ENCODE measurements at regions not wholly inside any gene's neighbourhood (a gene's known extent, or its start where the extent isn't known, plus 50 kb on each side); places are given as distances from the start of the nearest gene placed in this dataset.

DNA sequence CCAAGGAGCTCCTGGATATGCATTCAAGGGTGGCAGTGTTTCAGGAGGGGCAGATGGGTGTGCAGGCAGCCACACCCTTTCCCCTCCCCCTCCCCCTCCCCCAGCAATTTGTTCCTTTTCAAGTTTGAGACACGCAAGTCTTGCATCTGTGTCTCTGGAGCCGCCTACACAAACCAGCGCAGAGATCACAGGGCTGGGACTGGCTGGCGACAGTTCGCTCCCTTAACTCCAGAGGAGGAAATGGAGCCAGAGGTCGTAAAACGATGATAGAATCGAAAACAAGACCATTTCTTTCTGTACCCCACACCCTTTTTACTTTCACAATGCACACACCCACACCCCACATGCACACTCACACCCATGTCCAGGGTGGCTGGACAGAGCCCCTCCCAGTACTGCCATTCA lies 163.1 kb downstream of the LY86 start:
- Histone ChIP-seq H2BK12ac (ENCODE audit: insufficient read length, low read depth, low read length) (no peak overlapping the region), H3K27me3 (ENCODE audit: insufficient read depth, low read length) (no peaks in the 10 kb centered on the region), H3K79me1 (ENCODE audit: insufficient read depth, low read depth, low read length, poor library complexity, severe bottlenecking) (no peaks in the 10 kb centered on the region), H3K23ac (ENCODE audit: insufficient read length, low read depth, low read length) (no peak overlapping the region), H4K5ac (ENCODE audit: insufficient read length, low read depth, low read length) (no peak overlapping the region), H2BK5ac (ENCODE audit: insufficient read length, low read length) (no peak overlapping the region), H3K56ac (ENCODE audit: insufficient read length, low read depth, low read length) (no peak overlapping the region), H3K79me2 (ENCODE audit: insufficient read depth, low read length) (no peaks in the 10 kb centered on the region), H2BK15ac (ENCODE audit: low read depth, low read length) (no peak overlapping the region), H4K20me1 (ENCODE audit: control insufficient read depth, insufficient read depth, insufficient read length) (no peaks in the 10 kb centered on the region), H4K8ac (replicated peaks; ENCODE audit: insufficient read length, low read depth, low read length) (no peak overlapping the region), H2AFZ (ENCODE audit: low read length) (no peak overlapping the region), H4K91ac (ENCODE audit: insufficient read length, low read depth, low read length) (no peak overlapping the region), H2BK20ac (ENCODE audit: low read depth, low read length, poor library complexity, severe bottlenecking) (no peak overlapping the region), H3K4me2 (ENCODE audit: insufficient read depth, insufficient read length, low read length) (no peak overlapping the region), H3T11ph (ENCODE audit: low read length) (no peak overlapping the region), H3K9me3 (ENCODE audit: control insufficient read depth, low read depth, low read length) (no peaks in the 10 kb centered on the region), H3K18ac (ENCODE audit: insufficient read length, low read depth, low read length) (no peak overlapping the region), H3K14ac (ENCODE audit: insufficient read depth, low read length) (no peak overlapping the region), H3K9ac (ENCODE audit: extremely low read depth, insufficient read length, low read length) (no peak overlapping the region), H3K4me1 (ENCODE audit: insufficient read depth, low read length) (no peaks in the 10 kb centered on the region), H2BK120ac (ENCODE audit: low read depth, low read length, poor library complexity, severe bottlenecking) (no peak overlapping the region), H3K23me2 (ENCODE audit: insufficient read length, low read depth, low read length, poor library complexity, severe bottlenecking) (no peaks in the 10 kb centered on the region), H3K4ac (ENCODE audit: low read depth, low read length) (no peak overlapping the region), H2AK5ac (ENCODE audit: insufficient read length, low read length) (no peak overlapping the region), H3K27ac (ENCODE audit: insufficient read length, low read depth, low read length) (no peak overlapping the region)
- Mint-ChIP-seq H3K27ac (peak overlapping the region in 1 of 3 experiments; percentile 87; a peak in 2 of 7 replicates), H3K27me3 (ENCODE audit: low read depth) (peaks cover 2% of the 10 kb centered on the region), H3K4me3 (no peak overlapping the region), H3K36me3 (ENCODE audit: insufficient read depth in 1 of 3, low read depth in 3 of 3) (no peaks in the 10 kb centered on the region; a peak in 1 of 7 replicates), H3K4me1 (peaks cover 29 to 31% of the 10 kb centered on the region in 2 experiments), H3K9me3 (peaks cover 0 to 2% of the 10 kb centered on the region in 2 experiments; a peak in 1 of 5 replicates)
- TF ChIP-seq, protein P1, sequence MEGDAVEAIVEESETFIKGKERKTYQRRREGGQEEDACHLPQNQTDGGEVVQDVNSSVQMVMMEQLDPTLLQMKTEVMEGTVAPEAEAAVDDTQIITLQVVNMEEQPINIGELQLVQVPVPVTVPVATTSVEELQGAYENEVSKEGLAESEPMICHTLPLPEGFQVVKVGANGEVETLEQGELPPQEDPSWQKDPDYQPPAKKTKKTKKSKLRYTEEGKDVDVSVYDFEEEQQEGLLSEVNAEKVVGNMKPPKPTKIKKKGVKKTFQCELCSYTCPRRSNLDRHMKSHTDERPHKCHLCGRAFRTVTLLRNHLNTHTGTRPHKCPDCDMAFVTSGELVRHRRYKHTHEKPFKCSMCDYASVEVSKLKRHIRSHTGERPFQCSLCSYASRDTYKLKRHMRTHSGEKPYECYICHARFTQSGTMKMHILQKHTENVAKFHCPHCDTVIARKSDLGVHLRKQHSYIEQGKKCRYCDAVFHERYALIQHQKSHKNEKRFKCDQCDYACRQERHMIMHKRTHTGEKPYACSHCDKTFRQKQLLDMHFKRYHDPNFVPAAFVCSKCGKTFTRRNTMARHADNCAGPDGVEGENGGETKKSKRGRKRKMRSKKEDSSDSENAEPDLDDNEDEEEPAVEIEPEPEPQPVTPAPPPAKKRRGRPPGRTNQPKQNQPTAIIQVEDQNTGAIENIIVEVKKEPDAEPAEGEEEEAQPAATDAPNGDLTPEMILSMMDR (conservative IDR thresholded peaks at IDR 0.05), result no peak
- DNase-seq, result no peak
- no CpG with 5 or more reads among the region's 8 CpGs for WGBS (ENCODE audit: extremely low coverage, insufficient read length, low lambda C conversion rate)
